H9 (cell line): ENCODE measurements at regions not wholly inside any gene's neighbourhood (a gene's known extent, or its start where the extent isn't known, plus 50 kb on each side); places are given as distances from the start of the nearest gene placed in this dataset.

ENCODE experiments used
- DNase-seq: peaks from one replicate; pipeline ENCODE4 v3.0.0-alpha.2; 2017
- H2AFZ ChIP-seq: one replicate; pipeline ENCODE4 v1.6.1; 2013; ENCODE audit warnings: mild to moderate bottlenecking, low read length, control low read depth, moderate library complexity
- H2AK5ac ChIP-seq: 2 replicates; pipeline ENCODE4 v1.6.1; 2013; ENCODE audit warnings: low read length, control low read depth, mixed read lengths; ENCODE audit not compliant: insufficient read length
- H2BK120ac ChIP-seq: one replicate; pipeline ENCODE4 v1.6.1; 2013; ENCODE audit warnings: low read depth, mild to moderate bottlenecking, low read length, control low read depth, inconsistent platforms; ENCODE audit not compliant: poor library complexity, severe bottlenecking
- H2BK12ac ChIP-seq: 2 replicates; pipeline ENCODE4 v1.6.1; 2013; ENCODE audit warnings: low read length, control low read depth, mixed read lengths, low read depth; ENCODE audit not compliant: insufficient read length
- H2BK15ac ChIP-seq: 2 replicates; pipeline ENCODE4 v1.6.1; 2013; ENCODE audit warnings: low read depth, low read length, control low read depth
- H2BK20ac ChIP-seq: one replicate; pipeline ENCODE4 v1.6.1; 2013; ENCODE audit warnings: low read depth, mild to moderate bottlenecking, low read length, control low read depth, inconsistent platforms; ENCODE audit not compliant: poor library complexity, severe bottlenecking
- H2BK5ac ChIP-seq: 2 replicates; pipeline ENCODE4 v1.6.1; 2013; ENCODE audit warnings: low read length, control low read depth, mixed read lengths; ENCODE audit not compliant: insufficient read length
- H3K14ac ChIP-seq: 2 replicates; pipeline ENCODE4 v1.6.1; 2013; ENCODE audit warnings: low read length, control low read depth; ENCODE audit not compliant: insufficient read depth
- H3K18ac ChIP-seq: 2 replicates; pipeline ENCODE4 v1.6.1; 2013; ENCODE audit warnings: low read depth, mild to moderate bottlenecking, mixed read lengths, low read length, control low read depth; ENCODE audit not compliant: insufficient read length
- H3K23ac ChIP-seq: 2 replicates; pipeline ENCODE4 v1.6.1; 2013; ENCODE audit warnings: low read length, control low read depth, mixed read lengths, low read depth; ENCODE audit not compliant: insufficient read length
- H3K23me2 ChIP-seq: 2 replicates; pipeline ENCODE4 v1.6.1; 2013; ENCODE audit warnings: low read depth, mild to moderate bottlenecking, mixed read lengths, low read length, control low read depth; ENCODE audit not compliant: insufficient read length, poor library complexity, severe bottlenecking
- H3K27ac ChIP-seq: 2 replicates; pipeline ENCODE4 v1.5.1; 2013; ENCODE audit warnings: low read length, control low read depth, mixed read lengths, low read depth; ENCODE audit not compliant: insufficient read length
- H3K27me3 ChIP-seq: 2 replicates; pipeline ENCODE4 v1.6.1; 2013; ENCODE audit warnings: low read length, control low read depth, inconsistent platforms; ENCODE audit not compliant: insufficient read depth
- H3K4ac ChIP-seq: 2 replicates; pipeline ENCODE4 v1.6.1; 2013; ENCODE audit warnings: low read depth, mild to moderate bottlenecking, control low read depth, inconsistent platforms, low read length, moderate library complexity
- H3K4me1 ChIP-seq: 2 replicates; pipeline ENCODE4 v1.6.1; 2013; ENCODE audit warnings: low read length, control low read depth, inconsistent platforms; ENCODE audit not compliant: insufficient read depth
- H3K4me2 ChIP-seq: 2 replicates; pipeline ENCODE4 v1.6.1; 2013; ENCODE audit warnings: low read length, control low read depth, mixed read lengths; ENCODE audit not compliant: insufficient read length, insufficient read depth
- H3K56ac ChIP-seq: 2 replicates; pipeline ENCODE4 v1.6.1; 2013; ENCODE audit warnings: low read depth, mild to moderate bottlenecking, mixed read lengths, low read length, control low read depth; ENCODE audit not compliant: insufficient read length
- H3K79me1 ChIP-seq: 2 replicates; pipeline ENCODE4 v1.6.1; 2013; ENCODE audit warnings: low read depth, mild to moderate bottlenecking, moderate library complexity, low read length, control low read depth, inconsistent platforms; ENCODE audit not compliant: insufficient read depth, poor library complexity, severe bottlenecking
- H3K79me2 ChIP-seq: 2 replicates; pipeline ENCODE4 v1.6.1; 2013; ENCODE audit warnings: low read length, control low read depth, inconsistent platforms; ENCODE audit not compliant: insufficient read depth
- H3K9ac ChIP-seq: 2 replicates; pipeline ENCODE4 v1.6.1; 2013; ENCODE audit warnings: low read length, control low read depth, mixed read lengths; ENCODE audit not compliant: insufficient read length; ENCODE audit errors: extremely low read depth
- H3K9me3 ChIP-seq: one replicate; pipeline ENCODE4 v1.6.1; 2013; ENCODE audit warnings: low read depth, low read length, inconsistent platforms; ENCODE audit not compliant: control insufficient read depth
- H3T11ph ChIP-seq: one replicate; pipeline ENCODE4 v1.6.1; 2013; ENCODE audit warnings: mild to moderate bottlenecking, low read length, control low read depth, inconsistent platforms
- H4K20me1 ChIP-seq: one replicate; pipeline ENCODE4 v1.6.1; 2013; ENCODE audit not compliant: control insufficient read depth, insufficient read length, insufficient read depth
- H4K5ac ChIP-seq: 2 replicates; pipeline ENCODE4 v1.6.1; 2013; ENCODE audit warnings: low read depth, mild to moderate bottlenecking, mixed read lengths, low read length, control low read depth; ENCODE audit not compliant: insufficient read length
- H4K8ac ChIP-seq: replicated peaks from 2 replicates; pipeline ENCODE4 v1.6.1; 2013; ENCODE audit warnings: low read length, control low read depth, mixed read lengths, low read depth; ENCODE audit not compliant: insufficient read length
- H4K91ac ChIP-seq: 2 replicates; pipeline ENCODE4 v1.6.1; 2013; ENCODE audit warnings: low read depth, mild to moderate bottlenecking, moderate library complexity, mixed read lengths, low read length, control low read depth; ENCODE audit not compliant: insufficient read length
- H3K27ac Mint-ChIP-seq, 3 experiments: 2 replicates in 2 of 3; 3 replicates in 1 of 3; pipeline ENCODE4 v1.8.0; 2020 to 2021; ENCODE audit warnings: mixed read lengths in 3 of 3, mild to moderate bottlenecking in 1 of 3, moderate library complexity in 1 of 3
- H3K27me3 Mint-ChIP-seq: 2 replicates; pipeline ENCODE4 v1.8.0; 2021; ENCODE audit warnings: low read depth, mild to moderate bottlenecking, moderate library complexity, mixed read lengths
- H3K36me3 Mint-ChIP-seq, 3 experiments: 2 replicates in 2 of 3; 3 replicates in 1 of 3; pipeline ENCODE4 v1.8.0; 2020 to 2021; ENCODE audit warnings: low read depth in 3 of 3, mixed read lengths in 3 of 3; ENCODE audit not compliant: insufficient read depth in 1 of 3
- H3K4me1 Mint-ChIP-seq, 2 experiments: 2 replicates each; pipeline ENCODE4 v1.8.0; 2020; ENCODE audit warnings: mixed read lengths in 2 of 2
- H3K4me3 Mint-ChIP-seq, 2 experiments: 2 replicates in 1 of 2; 3 replicates in 1 of 2; pipeline ENCODE4 v1.8.0; 2020 to 2021; ENCODE audit warnings: mild to moderate bottlenecking in 2 of 2, mixed read lengths in 2 of 2, moderate library complexity in 1 of 2
- H3K9me3 Mint-ChIP-seq, 2 experiments: 2 replicates in 1 of 2; 3 replicates in 1 of 2; pipeline ENCODE4 v1.8.0; 2020; ENCODE audit warnings: mild to moderate bottlenecking in 2 of 2, mixed read lengths in 2 of 2, moderate library complexity in 1 of 2
- CTCF ChIP-seq: fragments of 200-600 bp; sonication (generic); conservative IDR thresholded peaks from 3 replicates; pipeline ENCODE4 v1.8.0; 2021; ENCODE audit warnings: antibody characterized with exemption, mild to moderate bottlenecking
- WGBS: extraction: QIAGEN DNeasy Blood & Tissue Kit; methylation state at CpG from one replicate; pipeline ENCODE4 v1.1.7; 2013; ENCODE audit warnings: missing lambda C conversion rate, low lambda C conversion rate, mixed read lengths; ENCODE audit not compliant: insufficient read length; ENCODE audit errors: extremely low coverage; 5-methylcytosine and 5-hydroxymethylcytosine counted together

GRCh38 chr6:124882579-124883393 is 79.5 kb upstream of the RNF217 start:
- no peak overlapping the region for H2BK120ac ChIP-seq
- no peaks in the 10 kb centered on the region for H3K79me1 ChIP-seq

More at GRCh38 chr6:124882579-124883393, 79.5 kb upstream of the RNF217 start:
- no peak overlapping the region for H2BK15ac ChIP-seq
- no peak overlapping the region for H4K5ac ChIP-seq
- H3K79me2 ChIP-seq = no peaks in the 10 kb centered on the region
- Mint-ChIP-seq H3K4me1 (peaks cover 48 to 49% of the 10 kb centered on the region in 2 experiments), H3K9me3 (no peaks in the 10 kb centered on the region; a peak in 1 of 5 replicates), H3K27ac (peak overlapping the region in 1 of 3 experiments; percentile 45; a peak in 1 of 7 replicates), H3K27me3 (peaks cover 1% of the 10 kb centered on the region; the same call in 1 of the 2 replicates), H3K4me3 (no peak overlapping the region), H3K36me3 (no peaks in the 10 kb centered on the region)
- H3K4me2 ChIP-seq = no peak overlapping the region
- H2BK5ac ChIP-seq = no peak overlapping the region
- peaks cover 7% of the 10 kb centered on the region; the same call in 1 of the 2 replicates for H3K4me1 ChIP-seq
- H4K8ac ChIP-seq = no peak overlapping the region
- no peaks in the 10 kb centered on the region for H3K9me3 ChIP-seq
- no peak overlapping the region for H2AFZ ChIP-seq
- no peak overlapping the region for H3K4ac ChIP-seq
- H3K14ac ChIP-seq = no peak overlapping the region
- H3K18ac ChIP-seq = no peak overlapping the region
- H2BK20ac ChIP-seq = no peak overlapping the region
- H3K23me2 ChIP-seq = no peaks in the 10 kb centered on the region
- TF ChIP-seq CTCF = no peak
- no peak overlapping the region for H3T11ph ChIP-seq
- no peak overlapping the region for H3K23ac ChIP-seq
- H2AK5ac ChIP-seq = no peak overlapping the region
- no peak for DNase-seq
- no peak overlapping the region for H3K27ac ChIP-seq
- no peaks in the 10 kb centered on the region for H4K20me1 ChIP-seq
- no peak overlapping the region for H4K91ac ChIP-seq
- H2BK12ac ChIP-seq = no peak overlapping the region
- no peak overlapping the region for H3K9ac ChIP-seq
- no CpG with 5 or more reads among the region's 4 CpGs for WGBS
- H3K27me3 ChIP-seq = no peaks in the 10 kb centered on the region
- H3K56ac ChIP-seq = no peak overlapping the region
